ENCODE measurements at regions not wholly inside any gene's neighbourhood (a gene's known extent, or its start where the extent isn't known, plus 50 kb on each side); places are given as distances from the start of the nearest gene placed in this dataset.

DNA sequence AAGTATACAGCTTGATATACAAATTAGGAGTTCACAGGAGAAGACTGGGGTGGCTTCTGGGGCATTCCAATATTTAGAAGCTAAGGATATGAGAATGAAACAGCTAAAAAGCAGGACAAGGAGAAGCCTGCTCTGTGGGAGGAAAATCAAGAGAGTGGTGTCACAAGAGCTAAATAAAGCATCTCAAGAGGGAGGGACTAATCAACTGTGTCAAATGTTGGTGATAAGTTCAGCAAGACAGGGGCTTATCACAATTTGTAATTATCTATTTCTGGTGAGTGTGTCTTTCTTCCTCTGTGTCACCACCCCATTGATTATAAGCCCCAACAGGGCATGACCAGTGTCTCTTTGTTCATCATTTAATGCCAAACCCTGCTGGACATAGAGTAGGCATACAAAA is 295.8 kb upstream of the DUSP10 start:
- Histone ChIP-seq H3K27me3 (ENCODE audit: insufficient read depth, low read depth, severe bottlenecking) (no peaks in the 10 kb centered on the region), H3K4me3 (ENCODE audit: low read depth, low read length) (no peak overlapping the region), H3K27ac (no peak overlapping the region), H3K36me3 (no peaks in the 10 kb centered on the region), H3K9me3 (ENCODE audit: severe bottlenecking) (no peaks in the 10 kb centered on the region)
- no peak for DNase-seq
- TF ChIP-seq, protein P1, sequence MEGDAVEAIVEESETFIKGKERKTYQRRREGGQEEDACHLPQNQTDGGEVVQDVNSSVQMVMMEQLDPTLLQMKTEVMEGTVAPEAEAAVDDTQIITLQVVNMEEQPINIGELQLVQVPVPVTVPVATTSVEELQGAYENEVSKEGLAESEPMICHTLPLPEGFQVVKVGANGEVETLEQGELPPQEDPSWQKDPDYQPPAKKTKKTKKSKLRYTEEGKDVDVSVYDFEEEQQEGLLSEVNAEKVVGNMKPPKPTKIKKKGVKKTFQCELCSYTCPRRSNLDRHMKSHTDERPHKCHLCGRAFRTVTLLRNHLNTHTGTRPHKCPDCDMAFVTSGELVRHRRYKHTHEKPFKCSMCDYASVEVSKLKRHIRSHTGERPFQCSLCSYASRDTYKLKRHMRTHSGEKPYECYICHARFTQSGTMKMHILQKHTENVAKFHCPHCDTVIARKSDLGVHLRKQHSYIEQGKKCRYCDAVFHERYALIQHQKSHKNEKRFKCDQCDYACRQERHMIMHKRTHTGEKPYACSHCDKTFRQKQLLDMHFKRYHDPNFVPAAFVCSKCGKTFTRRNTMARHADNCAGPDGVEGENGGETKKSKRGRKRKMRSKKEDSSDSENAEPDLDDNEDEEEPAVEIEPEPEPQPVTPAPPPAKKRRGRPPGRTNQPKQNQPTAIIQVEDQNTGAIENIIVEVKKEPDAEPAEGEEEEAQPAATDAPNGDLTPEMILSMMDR (IDR thresholded peaks at IDR 0.05; ENCODE audit: low read depth, low read length): no peak

DNA sequence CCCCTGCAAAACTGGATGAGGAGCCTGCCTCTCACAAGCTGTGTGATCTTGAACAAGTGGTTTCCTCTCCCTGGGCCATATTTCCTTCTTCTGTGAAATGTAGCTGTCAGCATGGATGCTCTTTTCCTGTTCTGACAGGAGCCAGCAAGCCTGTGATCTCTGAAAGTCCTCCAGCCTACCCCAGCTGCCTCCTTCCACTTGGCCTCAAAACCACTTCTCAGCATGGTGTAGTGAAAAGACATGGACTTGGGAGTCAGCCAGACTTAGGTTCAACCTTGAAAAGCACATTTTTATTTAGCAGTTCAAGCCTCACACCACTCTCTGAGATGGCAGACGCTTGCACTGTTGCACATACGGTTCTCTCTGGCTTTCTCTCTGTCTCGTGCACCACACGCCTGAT is 292.9 kb upstream of the DUSP10 start:
- TF ChIP-seq, protein P1 (IDR thresholded peaks at IDR 0.05; ENCODE audit: low read depth, low read length): no peak
- no peak overlapping the region for H3K27ac ChIP-seq
- H3K9me3 ChIP-seq (ENCODE audit: severe bottlenecking): no peaks in the 10 kb centered on the region
- no peaks in the 10 kb centered on the region for H3K36me3 ChIP-seq
- no peak for DNase-seq
- H3K27me3 ChIP-seq (ENCODE audit: insufficient read depth, low read depth, severe bottlenecking): no peaks in the 10 kb centered on the region
- H3K4me3 ChIP-seq (ENCODE audit: low read depth, low read length): no peak overlapping the region

DNA sequence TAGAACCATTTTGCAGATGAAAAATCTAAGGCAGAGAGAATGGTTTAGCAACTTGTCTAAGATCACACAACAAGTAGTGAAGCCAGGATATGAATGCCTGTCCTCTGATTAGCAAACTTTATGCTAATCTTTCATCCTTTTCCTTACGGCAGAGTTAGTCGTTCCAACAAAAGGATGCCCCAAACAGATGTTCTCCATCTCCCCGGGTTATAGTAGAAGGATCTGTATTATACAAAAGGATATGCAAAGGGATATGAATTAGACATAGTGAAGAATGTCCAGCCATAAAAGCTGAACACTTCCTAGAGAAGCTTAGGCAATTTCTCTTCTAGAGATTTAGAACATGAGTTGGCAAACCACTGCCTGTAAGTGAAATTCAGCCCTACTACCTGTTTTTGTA is 291.6 kb upstream of the DUSP10 start:
- Histone ChIP-seq H3K27ac (no peak overlapping the region), H3K36me3 (no peaks in the 10 kb centered on the region), H3K4me3 (ENCODE audit: low read depth, low read length) (no peak overlapping the region), H3K27me3 (ENCODE audit: insufficient read depth, low read depth, severe bottlenecking) (no peaks in the 10 kb centered on the region), H3K9me3 (ENCODE audit: severe bottlenecking) (no peaks in the 10 kb centered on the region)
- no peak for DNase-seq
- TF ChIP-seq, protein P1 (IDR thresholded peaks at IDR 0.05; ENCODE audit: low read depth, low read length): no peak

DNA sequence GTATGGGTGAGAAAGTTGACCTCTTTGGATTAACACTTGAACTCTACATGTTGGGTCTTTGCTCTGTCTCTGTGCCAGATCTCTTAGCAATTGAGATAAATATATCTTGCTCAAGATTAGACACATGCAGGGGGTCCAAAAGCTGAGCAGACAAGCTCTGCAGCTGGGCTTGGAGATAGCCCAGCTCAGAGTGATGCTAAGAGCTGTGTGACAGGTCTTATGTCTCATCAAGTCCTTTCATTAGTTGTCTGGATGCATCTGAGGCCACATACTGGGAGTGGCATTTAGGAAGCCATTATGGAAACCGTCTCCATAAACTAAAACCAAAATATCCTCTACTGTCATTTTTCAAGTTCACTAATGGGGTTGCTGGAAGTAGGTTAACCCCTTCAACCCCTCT is 289.4 kb upstream of the DUSP10 start:
- Histone ChIP-seq H3K4me3 (ENCODE audit: low read depth, low read length) (no peak overlapping the region), H3K27me3 (ENCODE audit: insufficient read depth, low read depth, severe bottlenecking) (no peaks in the 10 kb centered on the region), H3K27ac (no peak overlapping the region), H3K9me3 (ENCODE audit: severe bottlenecking) (no peaks in the 10 kb centered on the region), H3K36me3 (no peaks in the 10 kb centered on the region)
- no peak for DNase-seq
- TF ChIP-seq, protein P1 (IDR thresholded peaks at IDR 0.05; ENCODE audit: low read depth, low read length): no peak

DNA sequence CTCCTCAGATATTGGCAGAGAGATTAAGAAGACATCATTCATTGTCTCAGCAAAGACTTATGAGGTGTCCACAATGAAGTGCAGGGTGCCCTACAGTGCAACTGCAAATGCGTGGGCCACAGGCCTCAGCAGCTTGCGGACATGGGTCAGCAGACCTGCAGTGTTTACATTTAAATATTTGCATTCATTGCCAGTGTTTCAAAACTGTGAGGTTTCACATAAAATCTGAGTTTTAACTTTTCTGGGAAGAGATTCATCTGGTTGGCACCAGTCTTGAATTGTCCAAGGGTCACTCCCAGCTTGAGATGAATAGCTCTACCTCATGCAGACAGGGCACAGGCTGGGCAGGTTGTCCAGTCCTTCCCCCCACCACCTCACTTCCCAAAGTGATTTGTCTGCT is 286.8 kb upstream of the DUSP10 start:
- TF ChIP-seq, protein P1 (IDR thresholded peaks at IDR 0.05; ENCODE audit: low read depth, low read length): no peak
- Histone ChIP-seq H3K4me3 (ENCODE audit: low read depth, low read length) (no peak overlapping the region), H3K27ac (no peak overlapping the region), H3K9me3 (ENCODE audit: severe bottlenecking) (no peaks in the 10 kb centered on the region), H3K36me3 (no peaks in the 10 kb centered on the region), H3K27me3 (ENCODE audit: insufficient read depth, low read depth, severe bottlenecking) (no peaks in the 10 kb centered on the region)
- no peak for DNase-seq

DNA sequence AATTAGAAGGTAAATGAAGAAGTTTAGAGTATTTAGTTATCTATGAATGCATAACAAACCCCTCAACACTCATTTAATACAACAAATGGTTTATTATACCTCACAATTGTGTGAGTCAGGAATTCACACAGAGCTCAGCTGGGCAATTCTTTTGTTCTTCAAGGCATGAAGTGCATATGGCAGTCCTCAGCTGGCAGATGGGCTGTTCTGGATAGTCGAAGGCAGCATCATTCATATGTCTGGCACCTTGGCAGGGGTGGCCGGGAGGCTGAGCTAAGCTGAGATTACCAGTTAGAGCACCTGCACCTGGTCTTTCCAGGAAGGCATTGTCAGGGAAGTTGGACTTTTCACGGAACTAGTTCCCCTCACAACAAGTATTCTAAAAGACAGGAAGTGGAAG is 286.2 kb upstream of the DUSP10 start:
- Histone ChIP-seq H3K4me3 (ENCODE audit: low read depth, low read length) (no peak overlapping the region), H3K27me3 (ENCODE audit: insufficient read depth, low read depth, severe bottlenecking) (no peaks in the 10 kb centered on the region), H3K36me3 (no peaks in the 10 kb centered on the region), H3K9me3 (ENCODE audit: severe bottlenecking) (no peaks in the 10 kb centered on the region), H3K27ac (no peak overlapping the region)
- TF ChIP-seq, protein P1 (IDR thresholded peaks at IDR 0.05; ENCODE audit: low read depth, low read length): no peak
- peak; percentile 8 for DNase-seq
